Uterus (tissue), 3 donors: ENCODE measurements at regions not wholly inside any gene's neighbourhood (a gene's known extent, or its start where the extent isn't known, plus 50 kb on each side); places are given as distances from the start of the nearest gene placed in this dataset.

Experiments
- DNase-seq, 2 donors: peaks; one replicate each; pipeline ENCODE4 v3.0.0-alpha.2; 2019 to 2020
- H3K27ac ChIP-seq, 2 donors: fragments of 200-600 bp; sonication (generic); 1 replicate in 1 of 2; 2 replicates in 1 of 2; pipeline ENCODE4 v1.5.1; 2016 to 2018
- H3K27me3 ChIP-seq, 2 donors: fragments of 200-600 bp; sonication (generic); one replicate each; pipeline ENCODE4 v1.5.1; 2018 to 2019; ENCODE audit warnings: control low read depth in 1 of 2
- H3K36me3 ChIP-seq, 2 donors: fragments of 200-600 bp; sonication (generic); one replicate each; pipeline ENCODE4 v1.5.1; 2019; ENCODE audit warnings: control low read depth in 1 of 2
- H3K4me1 ChIP-seq, 2 donors: fragments of 200-600 bp; sonication (generic); one replicate each; pipeline ENCODE4 v1.5.1; 2018 to 2019; ENCODE audit warnings: control low read depth in 1 of 2
- H3K4me3 ChIP-seq, 2 donors: fragments of 200-600 bp; sonication (generic); 1 replicate in 1 of 2; 2 replicates in 1 of 2; pipeline ENCODE4 v1.5.1; 2018 to 2019; ENCODE audit warnings: mild to moderate bottlenecking in 1 of 2
- H3K9me3 ChIP-seq, 2 donors: fragments of 200-600 bp; sonication (generic); one replicate each; pipeline ENCODE4 v1.5.1; 2019; ENCODE audit warnings: control low read depth in 1 of 2
- POLR2A ChIP-seq, 2 donors: fragments of 450-650 bp; IDR thresholded peaks; one replicate each; pipeline ENCODE4 v1.6.1; 2016; ENCODE audit warnings: antibody characterized with exemption in 2 of 2, mild to moderate bottlenecking in 1 of 2, moderate library complexity in 1 of 2
- intact Hi-C: fragments of 100-400 bp; cut with DNase I; formaldehyde crosslinking; loops from one replicate; pipeline ENCODE4 v1.15.1; 2023; ENCODE audit warnings: low total_unique reads
- TF ChIP-seq, protein P1 (sequence below), 4 experiments: fragments of 200-600 bp in 2 of 4; fragments of 450-650 bp in 2 of 4; sonication (generic) in 2 of 4; IDR thresholded peaks; one replicate each; pipeline ENCODE4 v1.5.1; 2016 to 2019; ENCODE audit warnings: antibody characterized with exemption in 4 of 4, mild to moderate bottlenecking in 2 of 4, moderate library complexity in 1 of 4
- donor health status: DM: yes; HTN: yes; CAD: no.

DNA sequence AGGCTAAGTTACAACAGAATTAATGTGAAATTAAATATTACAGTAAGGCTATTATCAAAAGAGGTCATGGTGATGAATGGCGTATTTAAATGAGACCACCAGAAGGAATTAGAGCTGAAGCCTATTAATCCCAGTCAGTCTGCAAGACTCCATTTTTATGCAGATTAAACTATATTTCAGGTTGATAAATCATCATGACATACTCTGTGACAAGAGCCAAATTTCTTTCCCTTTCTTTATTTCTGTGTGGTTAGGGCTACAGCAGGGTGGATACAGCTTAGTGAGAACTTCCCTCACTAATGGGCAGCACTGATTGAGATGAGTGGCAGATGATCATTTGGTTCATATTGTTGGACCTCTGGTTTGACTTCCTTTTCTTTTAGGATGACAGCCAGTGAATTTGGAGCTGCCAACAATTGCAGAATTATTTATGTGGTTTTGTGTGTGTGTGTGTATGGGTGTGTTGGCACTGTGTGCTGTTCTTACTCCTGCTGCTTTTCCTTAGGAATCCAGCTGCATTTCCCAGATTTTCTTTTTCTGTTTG, 481.3 kb downstream of the PIK3C3 start:
- no peak for TF ChIP-seq POLR2A (IDR thresholded peaks at IDR 0.05)
- TF ChIP-seq, protein P1, sequence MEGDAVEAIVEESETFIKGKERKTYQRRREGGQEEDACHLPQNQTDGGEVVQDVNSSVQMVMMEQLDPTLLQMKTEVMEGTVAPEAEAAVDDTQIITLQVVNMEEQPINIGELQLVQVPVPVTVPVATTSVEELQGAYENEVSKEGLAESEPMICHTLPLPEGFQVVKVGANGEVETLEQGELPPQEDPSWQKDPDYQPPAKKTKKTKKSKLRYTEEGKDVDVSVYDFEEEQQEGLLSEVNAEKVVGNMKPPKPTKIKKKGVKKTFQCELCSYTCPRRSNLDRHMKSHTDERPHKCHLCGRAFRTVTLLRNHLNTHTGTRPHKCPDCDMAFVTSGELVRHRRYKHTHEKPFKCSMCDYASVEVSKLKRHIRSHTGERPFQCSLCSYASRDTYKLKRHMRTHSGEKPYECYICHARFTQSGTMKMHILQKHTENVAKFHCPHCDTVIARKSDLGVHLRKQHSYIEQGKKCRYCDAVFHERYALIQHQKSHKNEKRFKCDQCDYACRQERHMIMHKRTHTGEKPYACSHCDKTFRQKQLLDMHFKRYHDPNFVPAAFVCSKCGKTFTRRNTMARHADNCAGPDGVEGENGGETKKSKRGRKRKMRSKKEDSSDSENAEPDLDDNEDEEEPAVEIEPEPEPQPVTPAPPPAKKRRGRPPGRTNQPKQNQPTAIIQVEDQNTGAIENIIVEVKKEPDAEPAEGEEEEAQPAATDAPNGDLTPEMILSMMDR (IDR thresholded peaks at IDR 0.05): no peak
- no peaks in the 10 kb centered on the region for H3K27me3 ChIP-seq
- no peaks in the 10 kb centered on the region for H3K9me3 ChIP-seq
- intact Hi-C loops: no loop called here
- no peak for DNase-seq
- no peak overlapping the region for H3K4me3 ChIP-seq
- H3K27ac ChIP-seq: no peak overlapping the region
- H3K36me3 ChIP-seq: no peaks in the 10 kb centered on the region
- H3K4me1 ChIP-seq: no peaks in the 10 kb centered on the region

DNA sequence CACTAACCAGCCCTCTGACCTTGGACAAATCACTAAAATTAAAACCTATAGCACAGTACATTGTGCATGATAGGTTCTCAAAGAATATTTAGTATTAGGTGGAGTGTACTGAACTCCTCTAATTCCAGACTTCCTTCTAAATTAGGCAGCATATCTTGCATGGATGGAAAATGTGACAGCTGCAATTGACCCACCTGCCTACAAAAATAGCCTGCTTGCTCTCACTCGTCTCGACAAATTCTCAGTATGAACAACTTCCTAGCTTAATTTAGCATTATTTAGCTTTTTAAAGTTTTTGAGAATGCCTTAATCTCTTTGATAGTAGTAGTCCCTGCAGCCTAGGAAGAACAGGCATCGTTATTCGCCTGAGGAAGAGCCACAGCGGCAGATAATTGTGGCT, 482.0 kb downstream of the PIK3C3 start:
- TF ChIP-seq POLR2A (IDR thresholded peaks at IDR 0.05): no peak
- TF ChIP-seq, protein P1 (IDR thresholded peaks at IDR 0.05): no peak
- no peaks in the 10 kb centered on the region for H3K9me3 ChIP-seq
- H3K36me3 ChIP-seq: no peaks in the 10 kb centered on the region
- H3K4me3 ChIP-seq: no peak overlapping the region
- H3K4me1 ChIP-seq: no peaks in the 10 kb centered on the region
- no peak for DNase-seq
- intact Hi-C loops: no loop called here
- H3K27ac ChIP-seq: no peak overlapping the region
- no peaks in the 10 kb centered on the region for H3K27me3 ChIP-seq

DNA sequence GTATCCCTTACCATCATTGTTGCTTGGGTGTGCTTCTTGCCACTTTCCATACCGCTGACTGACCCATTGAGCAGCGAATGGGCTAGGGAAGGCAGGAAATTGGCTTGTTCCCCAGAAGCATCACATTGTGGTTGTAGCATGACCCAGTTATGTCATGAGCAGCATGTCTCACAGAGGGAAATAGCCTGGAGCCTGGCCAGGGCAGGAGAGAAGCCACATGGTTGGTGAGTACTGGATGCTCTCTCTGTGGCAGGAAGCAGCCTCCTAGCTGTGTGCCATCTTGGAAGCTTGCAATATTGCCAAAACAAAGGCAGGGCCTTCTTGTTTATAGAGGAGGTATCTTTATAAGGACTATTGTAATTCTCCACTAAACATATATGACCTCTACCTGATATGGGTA, 482.6 kb downstream of the PIK3C3 start:
- intact Hi-C loops: no loop called here
- Histone ChIP-seq H3K27me3 (no peaks in the 10 kb centered on the region), H3K36me3 (no peaks in the 10 kb centered on the region), H3K27ac (no peak overlapping the region), H3K9me3 (no peaks in the 10 kb centered on the region), H3K4me1 (no peaks in the 10 kb centered on the region), H3K4me3 (no peak overlapping the region)
- DNase-seq: no peak
- TF ChIP-seq POLR2A (IDR thresholded peaks at IDR 0.05): no peak
- TF ChIP-seq, protein P1 (IDR thresholded peaks at IDR 0.05): no peak

DNA sequence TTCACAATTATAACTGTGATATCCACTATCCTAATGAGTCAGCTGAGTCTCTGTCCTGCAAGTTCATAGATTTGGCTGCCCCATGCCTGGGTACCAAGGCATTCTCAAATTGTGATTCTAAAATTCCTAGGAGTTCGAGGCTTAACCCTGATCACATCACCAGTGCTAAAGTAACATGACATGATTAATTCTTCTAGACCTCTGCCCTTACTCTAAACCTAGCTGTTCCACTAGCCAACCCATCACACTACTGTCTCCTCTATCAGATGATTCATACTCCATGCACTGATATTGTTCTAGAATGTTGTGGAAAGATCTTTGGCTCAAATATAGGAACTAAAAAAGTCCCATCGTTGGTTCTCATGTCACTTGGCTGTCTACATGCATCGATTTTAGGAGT, 487.6 kb downstream of the PIK3C3 start:
- H3K36me3 ChIP-seq: no peaks in the 10 kb centered on the region
- no peaks in the 10 kb centered on the region for H3K27me3 ChIP-seq
- no peak overlapping the region for H3K27ac ChIP-seq
- intact Hi-C loops: no loop called here
- no peak for TF ChIP-seq POLR2A (IDR thresholded peaks at IDR 0.05)
- TF ChIP-seq, protein P1 (IDR thresholded peaks at IDR 0.05): no peak
- no peak for DNase-seq
- H3K9me3 ChIP-seq: no peaks in the 10 kb centered on the region
- H3K4me1 ChIP-seq: no peaks in the 10 kb centered on the region
- H3K4me3 ChIP-seq: no peak overlapping the region

DNA sequence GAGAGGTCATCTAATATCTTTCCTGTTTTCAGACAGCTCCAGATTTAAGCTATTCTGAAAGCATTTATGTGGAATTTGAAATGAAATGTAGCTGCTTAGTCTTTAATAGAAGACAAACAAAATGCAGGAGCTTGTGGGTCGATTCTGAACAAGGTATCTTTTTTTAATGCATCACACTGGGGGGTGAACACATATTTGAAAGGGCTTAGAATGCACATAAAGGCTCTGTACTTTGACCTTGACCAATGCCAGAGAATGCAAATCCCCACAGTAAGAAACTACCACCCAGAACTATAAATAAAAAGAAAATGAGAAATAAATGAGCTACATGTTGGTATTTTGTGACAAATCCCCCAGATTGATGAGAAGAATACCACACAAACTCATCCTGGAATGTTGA, 489.3 kb downstream of the PIK3C3 start:
- intact Hi-C loops: no loop called here
- Histone ChIP-seq H3K27me3 (no peaks in the 10 kb centered on the region), H3K27ac (no peak overlapping the region), H3K4me1 (no peaks in the 10 kb centered on the region), H3K9me3 (no peaks in the 10 kb centered on the region), H3K36me3 (no peaks in the 10 kb centered on the region), H3K4me3 (no peak overlapping the region)
- TF ChIP-seq, protein P1 (IDR thresholded peaks at IDR 0.05): no peak
- no peak for TF ChIP-seq POLR2A (IDR thresholded peaks at IDR 0.05)
- DNase-seq: no peak
